ENCODE measurements at regions not wholly inside any gene's neighbourhood (a gene's known extent, or its start where the extent isn't known, plus 50 kb on each side); places are given as distances from the start of the nearest gene placed in this dataset.

DNA sequence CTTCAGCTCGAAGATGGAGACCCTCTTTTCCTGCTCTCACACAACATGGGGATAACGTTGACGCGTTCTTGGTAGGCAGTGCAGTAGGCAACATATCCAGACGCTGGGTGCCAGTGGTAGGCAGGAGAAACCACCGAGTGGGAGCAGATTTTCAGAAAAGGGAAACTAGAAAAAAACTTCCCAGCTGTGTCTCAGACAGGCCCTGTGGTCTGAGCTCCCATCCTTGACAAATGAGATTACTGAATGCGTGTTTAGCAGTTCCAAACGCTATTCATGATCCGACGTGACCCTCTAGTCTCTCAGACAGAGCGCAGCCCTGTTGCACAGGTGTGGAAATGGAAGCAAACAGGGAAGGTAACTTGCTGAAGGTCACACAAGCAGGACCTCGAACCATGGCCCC, 83.9 kb upstream of the DUSP22 start:
- H3K4me3 Mint-ChIP-seq, result peak overlapping the region; percentile 38 to 99
- no peak for ATAC-seq (replicated peaks)
- no peak overlapping the region for H3K27ac Mint-ChIP-seq
- no peaks in the 10 kb centered on the region for H3K36me3 Mint-ChIP-seq (ENCODE audit: insufficient read depth)
- H3K4me1 Mint-ChIP-seq (ENCODE audit: low read depth in 2 of 2), result peaks cover 19 to 25% of the 10 kb centered on the region in 2 donors
- no peaks in the 10 kb centered on the region for H3K9me3 Mint-ChIP-seq
- no peak for DNase-seq
- H3K27me3 Mint-ChIP-seq, result peaks cover 0 to 35% of the 10 kb centered on the region in 2 donors

DNA sequence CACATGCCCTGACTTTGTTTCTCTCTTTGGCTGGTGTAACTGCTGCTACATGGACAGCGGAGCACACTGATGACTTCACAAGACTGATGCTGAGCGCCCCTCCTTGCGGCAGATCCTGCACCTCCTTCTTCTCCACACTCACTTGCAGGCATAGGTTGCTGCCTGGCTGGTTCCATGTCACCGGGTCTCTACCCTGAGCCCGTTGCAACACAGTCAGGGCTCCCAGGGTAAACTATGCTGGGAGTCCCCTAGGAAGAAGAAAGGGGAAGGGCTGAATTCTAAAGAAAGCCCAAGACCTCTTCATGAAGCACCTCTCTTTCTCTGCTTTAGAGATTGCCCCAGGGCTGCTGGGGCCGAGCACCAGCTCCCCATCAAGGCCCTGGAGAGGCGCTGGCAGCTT, 83.3 kb upstream of the DUSP22 start:
- Mint-ChIP-seq H3K27ac (peak overlapping the region; percentile 91 to 97), H3K9me3 (no peaks in the 10 kb centered on the region), H3K4me3 (peak overlapping the region; percentile 93 to 99), H3K36me3 (ENCODE audit: insufficient read depth) (no peaks in the 10 kb centered on the region), H3K4me1 (ENCODE audit: low read depth in 2 of 2) (peaks cover 19 to 25% of the 10 kb centered on the region in 2 donors), H3K27me3 (peaks cover 0 to 35% of the 10 kb centered on the region in 2 donors)
- DNase-seq (no peak), ATAC-seq (replicated peaks) (no peak)

DNA sequence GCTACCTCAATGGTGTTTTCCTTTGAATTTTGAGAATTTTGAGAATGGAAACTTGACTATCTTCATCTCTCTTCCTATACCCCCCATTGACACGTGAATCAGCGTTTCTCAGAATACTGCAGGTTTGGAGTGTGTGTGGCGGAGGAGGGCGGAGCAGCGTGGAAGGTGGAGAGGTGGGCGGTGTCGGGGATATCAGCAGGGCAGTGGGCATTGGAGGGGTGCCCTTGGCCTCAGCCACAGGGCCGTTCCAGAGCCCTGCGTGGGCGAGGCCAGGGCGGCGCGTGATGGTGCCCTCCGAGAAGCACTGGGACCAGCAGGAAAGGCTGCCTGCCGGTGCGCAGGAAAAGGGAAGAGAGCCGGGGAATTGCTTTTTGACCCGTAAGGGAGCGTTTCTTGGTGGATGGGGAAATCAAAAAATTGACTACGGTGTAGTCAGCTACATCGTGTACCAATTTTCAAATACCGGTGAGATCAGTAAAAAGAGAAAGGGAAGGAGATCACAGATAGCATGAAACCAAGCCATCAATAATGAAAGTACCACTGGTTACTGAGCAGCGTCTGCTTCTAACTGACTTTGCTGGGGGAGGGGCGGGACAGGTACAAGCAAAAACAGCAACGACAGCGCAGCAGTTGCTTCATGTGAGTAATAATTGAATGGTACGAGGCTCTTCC, 82.7 kb upstream of the DUSP22 start:
- ATAC-seq (replicated peaks) (peak; percentile 81), DNase-seq (peak; percentile 26 to 37 (median 35))
- no peaks in the 10 kb centered on the region for H3K9me3 Mint-ChIP-seq
- H3K36me3 Mint-ChIP-seq (ENCODE audit: insufficient read depth), result peaks cover 2% of the 10 kb centered on the region
- peaks cover 19 to 29% of the 10 kb centered on the region in 2 donors for H3K4me1 Mint-ChIP-seq (ENCODE audit: low read depth in 2 of 2)
- H3K27ac Mint-ChIP-seq, result peak overlapping the region; percentile 91 to 97
- peaks cover 0 to 35% of the 10 kb centered on the region in 2 donors for H3K27me3 Mint-ChIP-seq
- H3K4me3 Mint-ChIP-seq, result peak overlapping the region; percentile 93 to 99

DNA sequence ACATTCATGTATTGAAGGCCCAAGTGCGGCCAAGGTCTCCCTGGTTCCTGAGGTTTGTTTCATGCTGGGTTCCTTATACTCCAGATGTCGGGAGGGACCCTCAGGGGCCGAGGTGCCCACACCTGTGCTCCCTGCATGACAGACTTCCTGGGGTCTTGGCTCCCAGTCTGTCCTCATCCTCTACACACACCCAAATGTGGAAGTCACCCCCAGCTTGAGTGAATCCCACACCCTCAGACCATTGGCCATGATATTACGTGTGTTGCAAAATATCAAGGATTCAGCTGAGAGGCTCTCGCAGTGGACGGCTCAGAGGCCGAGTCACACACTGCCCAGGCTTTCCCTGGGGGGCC, 82.2 kb upstream of the DUSP22 start:
- Mint-ChIP-seq H3K4me1 (ENCODE audit: low read depth in 2 of 2) (peaks cover 20 to 34% of the 10 kb centered on the region in 2 donors), H3K4me3 (peak overlapping the region; percentile 93 to 99), H3K9me3 (no peaks in the 10 kb centered on the region), H3K27me3 (peaks cover 0 to 35% of the 10 kb centered on the region in 2 donors), H3K36me3 (ENCODE audit: insufficient read depth) (peaks cover 2% of the 10 kb centered on the region), H3K27ac (peak overlapping the region; percentile 91 to 97)
- DNase-seq (no peak), ATAC-seq (replicated peaks) (no peak)

DNA sequence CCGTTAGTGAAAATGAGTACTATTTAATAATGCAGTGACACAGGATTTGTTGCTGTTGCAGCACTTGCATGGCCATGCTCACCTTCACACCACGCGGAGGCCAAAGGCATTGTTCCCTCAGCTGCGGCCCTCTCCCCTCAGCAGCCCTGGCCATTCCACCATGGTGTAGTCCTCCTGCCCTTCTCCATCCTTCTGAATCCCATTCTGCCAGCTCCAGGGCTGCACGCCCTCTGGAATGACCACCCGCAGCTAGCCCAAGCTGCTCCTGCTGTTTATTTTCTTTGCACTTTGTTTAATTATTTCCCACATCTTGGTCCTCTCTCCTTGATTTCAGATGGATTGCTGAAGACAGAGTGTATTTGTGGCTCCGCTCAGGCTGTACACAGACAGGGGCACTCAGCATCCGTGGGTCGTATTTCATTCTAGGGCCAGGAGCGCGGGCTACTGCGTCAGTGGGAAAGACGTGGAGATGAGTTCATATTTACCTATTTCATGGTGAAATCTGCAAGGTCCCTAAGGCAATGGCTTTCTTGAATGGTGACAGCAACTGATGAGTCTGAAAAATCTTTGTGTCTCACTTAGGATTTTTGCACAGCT, 81.4 kb upstream of the DUSP22 start:
- peaks cover 28 to 41% of the 10 kb centered on the region in 2 donors for H3K4me1 Mint-ChIP-seq (ENCODE audit: low read depth in 2 of 2)
- peaks cover 0 to 35% of the 10 kb centered on the region in 2 donors for H3K27me3 Mint-ChIP-seq
- DNase-seq, result no peak
- no peaks in the 10 kb centered on the region for H3K9me3 Mint-ChIP-seq
- H3K4me3 Mint-ChIP-seq, result peak overlapping the region; percentile 93 to 99
- ATAC-seq (replicated peaks), result no peak
- peak overlapping the region in 1 of 2 donors; percentile 57 for H3K27ac Mint-ChIP-seq
- peaks cover 2% of the 10 kb centered on the region for H3K36me3 Mint-ChIP-seq (ENCODE audit: insufficient read depth)

DNA sequence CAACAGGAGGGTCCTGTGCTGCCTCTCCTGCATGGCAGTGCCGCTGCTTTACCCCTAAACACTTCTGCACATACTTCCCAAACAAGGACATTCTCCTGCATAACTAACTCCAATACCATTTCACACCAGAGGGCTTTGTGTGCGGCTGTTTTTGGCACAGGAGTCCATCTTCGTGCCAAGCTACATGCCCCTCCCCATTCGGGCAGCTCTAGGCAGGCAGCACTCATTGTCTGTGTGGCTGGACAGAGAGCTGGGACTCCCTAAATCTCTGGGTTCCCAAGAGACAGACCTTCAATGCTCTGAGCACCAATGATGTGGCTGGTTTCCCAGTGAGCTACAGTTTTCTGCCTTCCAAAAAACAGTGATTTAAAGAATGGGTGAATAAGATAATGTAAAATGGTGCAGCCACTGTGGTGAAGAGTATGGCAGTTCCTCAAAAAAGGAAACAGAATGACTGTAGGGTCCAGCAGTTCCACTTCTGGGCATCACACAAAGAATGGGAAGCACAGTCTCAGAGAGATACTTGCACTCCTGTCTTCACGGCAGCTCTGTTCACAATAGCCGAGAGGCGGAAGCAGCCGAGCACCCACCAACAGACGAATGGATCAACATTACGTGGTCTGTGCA, 80.3 kb upstream of the DUSP22 start:
- H3K4me3 Mint-ChIP-seq, result no peak overlapping the region
- no peak overlapping the region for H3K27ac Mint-ChIP-seq
- no peak for ATAC-seq (replicated peaks)
- H3K9me3 Mint-ChIP-seq, result no peaks in the 10 kb centered on the region
- H3K4me1 Mint-ChIP-seq (ENCODE audit: low read depth in 2 of 2), result peaks cover 31 to 45% of the 10 kb centered on the region in 2 donors
- H3K36me3 Mint-ChIP-seq (ENCODE audit: insufficient read depth), result peaks cover 2% of the 10 kb centered on the region
- DNase-seq, result no peak
- peaks cover 0 to 35% of the 10 kb centered on the region in 2 donors for H3K27me3 Mint-ChIP-seq

DNA sequence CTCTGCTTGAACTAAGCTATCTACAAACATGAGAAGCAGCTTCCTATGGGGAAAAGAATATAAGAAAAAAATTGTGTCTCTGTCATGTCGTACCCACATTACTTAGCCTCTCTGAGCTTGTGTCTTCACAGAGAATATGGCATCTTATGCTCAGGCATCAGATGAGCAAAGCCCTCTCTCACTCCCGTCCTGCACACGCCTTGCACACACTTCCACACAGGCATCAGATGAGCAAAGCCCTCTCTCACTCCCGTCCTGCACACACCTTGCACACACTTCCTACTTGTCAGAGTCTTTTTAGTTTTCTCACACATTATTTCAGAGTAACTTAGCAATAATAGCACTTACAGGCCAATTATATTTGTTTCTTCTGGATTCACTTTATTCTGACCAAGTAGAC, 79.0 kb upstream of the DUSP22 start:
- H3K27me3 Mint-ChIP-seq, result peaks cover 0 to 35% of the 10 kb centered on the region in 2 donors
- H3K9me3 Mint-ChIP-seq, result no peaks in the 10 kb centered on the region
- ATAC-seq (replicated peaks), result no peak
- DNase-seq, result no peak
- peaks cover 36 to 49% of the 10 kb centered on the region in 2 donors for H3K4me1 Mint-ChIP-seq (ENCODE audit: low read depth in 2 of 2)
- peaks cover 2% of the 10 kb centered on the region for H3K36me3 Mint-ChIP-seq (ENCODE audit: insufficient read depth)
- peak overlapping the region; percentile 16 to 33 for H3K27ac Mint-ChIP-seq
- H3K4me3 Mint-ChIP-seq, result no peak overlapping the region

DNA sequence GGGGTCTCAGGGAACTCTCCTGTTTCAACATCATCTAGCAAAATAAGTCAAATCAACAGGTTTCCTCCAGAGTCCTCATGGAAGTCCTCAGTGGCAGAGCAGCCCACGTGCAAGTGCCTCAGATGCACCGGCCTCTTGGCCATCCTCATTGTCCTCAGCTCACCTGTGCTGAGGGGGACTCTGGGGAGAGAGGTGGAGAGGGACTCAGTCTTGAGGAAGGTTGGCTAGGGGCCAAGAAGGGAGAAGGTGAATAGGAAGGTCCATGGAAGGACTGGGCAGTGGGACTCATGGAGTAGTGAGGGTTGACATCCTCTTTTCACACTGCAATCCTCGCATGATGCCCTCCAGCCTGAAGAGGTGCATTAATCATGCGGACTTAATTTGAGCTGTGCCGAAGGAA, 77.9 kb upstream of the DUSP22 start:
- ATAC-seq (replicated peaks), result no peak
- peaks cover 27 to 40% of the 10 kb centered on the region in 2 donors for H3K4me1 Mint-ChIP-seq (ENCODE audit: low read depth in 2 of 2)

DNA sequence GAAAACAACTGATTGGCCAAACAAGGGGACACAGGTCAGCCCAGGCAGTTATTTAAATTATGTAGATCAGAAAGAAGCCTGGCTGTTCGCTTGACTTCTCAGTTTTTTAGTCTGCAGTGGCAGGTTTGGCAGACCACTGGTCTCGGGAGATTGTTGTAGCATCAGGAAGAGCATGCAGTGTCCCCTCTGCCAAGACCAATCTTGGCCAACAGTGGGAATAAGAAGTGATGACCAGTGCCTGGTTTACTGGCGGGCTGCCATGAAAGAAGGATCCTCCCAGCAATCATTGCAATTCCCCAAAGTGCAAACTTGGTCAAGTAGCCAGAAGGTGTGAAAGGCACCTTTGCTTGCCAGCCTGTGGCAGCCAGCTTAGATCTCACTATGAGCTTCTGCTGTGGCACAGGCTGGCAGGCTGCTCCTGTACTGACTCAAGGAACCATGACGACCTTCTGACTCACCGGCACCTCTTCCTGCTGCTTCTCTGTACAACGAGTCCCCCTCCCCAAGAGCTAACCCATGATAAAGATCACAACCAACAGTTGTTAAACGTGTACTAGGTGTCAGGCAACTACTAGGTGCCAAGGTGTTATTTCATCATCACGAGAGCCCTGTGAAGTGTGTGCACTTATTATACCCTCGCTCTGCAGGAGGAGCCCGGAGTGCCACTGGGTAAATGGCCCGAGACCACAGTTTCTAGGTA, 76.8 kb upstream of the DUSP22 start:
- peaks cover 2% of the 10 kb centered on the region for H3K36me3 Mint-ChIP-seq (ENCODE audit: insufficient read depth)
- H3K4me3 Mint-ChIP-seq, result peak overlapping the region; percentile 39 to 44
- H3K27ac Mint-ChIP-seq, result peak overlapping the region; percentile 17 to 47
- peaks cover 22 to 29% of the 10 kb centered on the region in 2 donors for H3K4me1 Mint-ChIP-seq (ENCODE audit: low read depth in 2 of 2)
- H3K27me3 Mint-ChIP-seq, result peaks cover 0 to 19% of the 10 kb centered on the region in 2 donors
- ATAC-seq (replicated peaks) (peak; percentile 94), DNase-seq (peak; percentile 36 to 51 (median 44))
- H3K9me3 Mint-ChIP-seq, result no peaks in the 10 kb centered on the region

More for the DNA sequence above, 77.9 kb upstream of the DUSP22 start:
- H3K27ac Mint-ChIP-seq, result peak overlapping the region in 1 of 2 donors; percentile 47
- no peak for DNase-seq
- no peak overlapping the region for H3K4me3 Mint-ChIP-seq
- H3K9me3 Mint-ChIP-seq, result no peaks in the 10 kb centered on the region
- H3K27me3 Mint-ChIP-seq, result peaks cover 0 to 25% of the 10 kb centered on the region in 2 donors
- H3K36me3 Mint-ChIP-seq (ENCODE audit: insufficient read depth), result peaks cover 2% of the 10 kb centered on the region

DNA sequence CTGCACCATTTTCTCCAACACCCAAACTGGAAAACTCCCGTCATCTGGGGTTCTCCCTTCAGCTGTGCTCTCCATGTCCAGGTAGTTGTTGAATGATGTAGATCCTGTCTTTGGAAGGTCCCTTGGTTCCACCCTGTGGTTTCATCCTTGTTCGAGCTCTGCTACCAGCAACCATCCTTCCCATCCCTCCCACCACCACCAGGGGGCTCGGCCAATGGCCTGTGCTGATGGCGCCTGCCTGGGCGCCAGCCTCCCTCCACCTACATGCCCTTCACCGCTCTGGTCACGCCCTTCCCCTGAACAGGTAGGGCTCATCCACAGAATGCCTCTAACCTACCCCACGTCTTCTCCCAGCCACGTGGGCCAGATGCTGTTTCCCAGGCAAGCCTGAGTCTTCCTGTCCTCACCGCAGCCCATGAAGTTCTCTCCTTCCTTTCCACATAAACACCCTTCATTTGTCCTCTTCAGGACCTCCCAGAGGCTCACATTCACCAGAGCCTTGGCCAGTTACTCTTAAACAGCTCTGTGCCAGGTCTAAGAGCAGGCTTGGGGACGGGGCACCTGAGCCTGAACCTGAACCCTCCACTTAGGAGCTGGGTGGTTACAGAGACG, 75.1 kb upstream of the DUSP22 start:
- Mint-ChIP-seq H3K27ac (peak overlapping the region in 1 of 2 donors; percentile 90), H3K4me1 (ENCODE audit: low read depth in 2 of 2) (peaks cover 29 to 38% of the 10 kb centered on the region in 2 donors), H3K9me3 (no peaks in the 10 kb centered on the region), H3K4me3 (peak overlapping the region in 1 of 2 donors; percentile 44), H3K27me3 (peaks cover 0 to 2% of the 10 kb centered on the region in 2 donors), H3K36me3 (ENCODE audit: insufficient read depth) (peaks cover 2% of the 10 kb centered on the region)
- DNase-seq (no peak), ATAC-seq (replicated peaks) (no peak)

DNA sequence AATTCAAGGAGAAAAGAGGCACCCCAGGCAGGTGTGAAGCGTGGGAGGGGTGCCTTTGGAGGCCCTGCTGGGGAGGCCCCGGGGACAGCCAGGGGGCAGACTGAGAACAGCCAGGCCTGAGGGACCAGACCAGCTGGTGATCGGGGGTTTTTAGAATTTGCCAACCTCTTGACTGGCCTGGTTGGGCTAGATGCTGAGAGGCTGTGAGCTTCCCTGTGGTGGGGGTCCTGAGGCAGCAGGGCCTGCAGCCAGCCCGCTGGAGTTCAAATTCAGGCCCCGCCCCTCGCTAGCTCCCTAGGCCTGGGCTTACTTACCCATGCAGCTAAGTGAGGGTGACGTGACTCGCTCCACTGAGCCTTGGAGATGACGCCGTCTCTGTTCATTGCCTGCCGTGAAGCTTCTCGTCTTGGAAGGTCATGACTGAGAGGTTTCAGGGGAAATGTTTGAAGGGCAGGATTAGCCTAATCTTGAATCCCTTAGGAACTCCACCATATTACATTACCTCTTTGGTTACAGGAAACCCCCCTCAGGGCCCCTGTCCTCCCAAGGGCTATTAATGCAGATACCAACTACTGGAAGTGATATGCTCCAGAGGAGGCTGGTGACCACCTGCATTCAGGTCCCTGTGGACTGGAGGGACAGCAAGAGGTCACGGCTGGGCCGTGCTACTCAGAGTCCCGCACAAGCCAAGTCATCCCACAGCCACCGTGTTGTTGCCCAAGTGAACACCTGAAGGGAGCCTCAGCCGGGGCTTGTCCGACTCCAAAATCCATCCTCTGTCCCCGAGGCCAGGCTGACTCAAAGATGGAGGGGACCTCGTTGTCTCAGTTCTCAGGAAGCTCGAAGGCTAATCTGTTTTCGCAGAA, 73.9 kb upstream of the DUSP22 start:
- ATAC-seq (replicated peaks) (no peak), DNase-seq (no peak)
- no peak overlapping the region for H3K27ac Mint-ChIP-seq
- H3K27me3 Mint-ChIP-seq, result peaks cover 0 to 5% of the 10 kb centered on the region in 2 donors
- no peaks in the 10 kb centered on the region for H3K9me3 Mint-ChIP-seq
- peaks cover 2% of the 10 kb centered on the region for H3K36me3 Mint-ChIP-seq (ENCODE audit: insufficient read depth)
- H3K4me3 Mint-ChIP-seq, result no peak overlapping the region
- H3K4me1 Mint-ChIP-seq (ENCODE audit: low read depth in 2 of 2), result peaks cover 30 to 43% of the 10 kb centered on the region in 2 donors

DNA sequence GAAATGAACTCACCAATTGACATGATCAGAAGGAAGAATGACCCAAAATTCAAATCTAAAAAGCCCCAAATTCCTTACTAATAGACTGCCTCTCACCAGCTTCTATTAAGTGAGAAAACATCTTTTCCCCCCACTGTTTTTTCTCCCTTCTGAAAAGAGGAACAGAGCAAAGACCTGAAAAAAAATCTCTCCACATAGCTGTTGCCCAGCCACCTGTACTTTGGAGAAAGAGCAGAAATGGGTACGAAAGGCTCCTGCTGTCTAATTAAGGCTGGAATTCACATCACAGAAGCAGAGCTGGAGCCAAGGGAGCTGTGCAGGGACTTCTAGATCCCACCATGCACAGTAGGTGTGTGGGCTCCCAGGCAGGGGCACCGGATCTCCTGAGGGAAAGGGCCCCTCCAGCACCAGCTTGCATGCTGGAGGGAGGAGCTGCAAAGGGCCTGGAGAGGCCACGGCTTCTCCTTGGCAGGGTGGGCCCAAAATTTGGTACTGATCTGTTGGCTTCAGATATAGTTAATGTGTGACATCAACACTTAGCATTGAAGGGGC, 73.2 kb upstream of the DUSP22 start:
- Mint-ChIP-seq H3K27me3 (peaks cover 0 to 8% of the 10 kb centered on the region in 2 donors), H3K4me3 (no peak overlapping the region), H3K9me3 (no peaks in the 10 kb centered on the region), H3K4me1 (ENCODE audit: low read depth in 2 of 2) (peaks cover 30 to 46% of the 10 kb centered on the region in 2 donors), H3K36me3 (ENCODE audit: insufficient read depth) (peaks cover 2% of the 10 kb centered on the region), H3K27ac (peak overlapping the region in 1 of 2 donors; percentile 49)
- DNase-seq, result no peak
- ATAC-seq (replicated peaks), result no peak
